ENCODE measurements at regions not wholly inside any gene's neighbourhood (a gene's known extent, or its start where the extent isn't known, plus 50 kb on each side); places are given as distances from the start of the nearest gene placed in this dataset.
"Not testable (repeated sequence)": the region's sequence is repeated elsewhere in the genome, so short reads cannot be mapped to it uniquely, and the experiment has no call there.

- in situ Hi-C loops (cut with HindIII; ENCODE audit: low pct_unique_long_range_greater_than_20kb, low sequenced_read_pairs): no loop called here
- DNase-seq (ENCODE audit: low read depth, low spot score): no peak
Observed at GRCh38 chr2:220588148-220588547, 960.7 kb downstream of the SLC4A3 start.

- no peak for DNase-seq (ENCODE audit: low read depth, low spot score)
- in situ Hi-C loops (cut with HindIII; ENCODE audit: low pct_unique_long_range_greater_than_20kb, low sequenced_read_pairs): no loop called here
Observed at GRCh38 chr2:220590476-220590875, 963.0 kb downstream of the SLC4A3 start.

DNA sequence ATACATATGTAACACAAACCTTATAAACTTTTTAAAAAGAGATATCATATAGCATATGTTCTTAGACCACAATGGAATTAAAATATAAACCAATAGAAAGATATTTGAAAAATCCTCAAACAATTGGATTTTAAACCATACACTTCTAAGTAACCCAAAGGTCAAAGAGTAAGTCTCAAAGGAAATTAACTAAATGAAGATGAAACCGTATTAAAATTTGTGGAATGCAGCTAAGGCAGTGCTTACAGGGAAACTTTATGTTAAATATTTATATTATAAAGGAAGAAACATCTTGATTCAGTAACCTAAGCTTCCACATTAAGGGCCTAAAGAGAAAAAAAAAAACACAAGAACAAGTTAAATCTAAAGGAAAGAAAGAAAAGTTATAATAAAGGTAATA, 966.1 kb downstream of the SLC4A3 start:
- DNase-seq (ENCODE audit: low read depth, low spot score): no peak
- in situ Hi-C loops (cut with HindIII; ENCODE audit: low pct_unique_long_range_greater_than_20kb, low sequenced_read_pairs): no loop called here

DNA sequence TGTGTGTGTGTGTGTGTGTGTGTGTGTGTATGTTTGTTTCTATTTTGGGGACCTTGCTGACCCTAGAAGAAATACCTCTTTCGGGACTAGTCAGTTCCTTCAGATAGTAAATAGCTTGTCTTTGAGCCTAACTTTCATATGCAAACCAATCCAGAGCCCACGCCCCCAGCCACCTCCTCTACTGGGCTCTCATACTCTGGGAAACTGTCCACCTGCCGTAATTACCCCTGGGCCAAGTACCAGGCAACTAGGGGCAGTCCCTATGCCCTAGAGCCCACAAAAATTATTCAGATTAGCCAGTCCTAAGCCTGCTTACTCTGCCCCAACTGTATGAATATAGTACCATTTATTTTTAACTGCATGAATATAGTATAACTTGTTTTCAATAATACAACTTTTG, 970.4 kb downstream of the EPHA4 start:
- DNase-seq (ENCODE audit: low read depth, low spot score): no peak
- in situ Hi-C loops (cut with HindIII; ENCODE audit: low pct_unique_long_range_greater_than_20kb, low sequenced_read_pairs): no loop called here

DNA sequence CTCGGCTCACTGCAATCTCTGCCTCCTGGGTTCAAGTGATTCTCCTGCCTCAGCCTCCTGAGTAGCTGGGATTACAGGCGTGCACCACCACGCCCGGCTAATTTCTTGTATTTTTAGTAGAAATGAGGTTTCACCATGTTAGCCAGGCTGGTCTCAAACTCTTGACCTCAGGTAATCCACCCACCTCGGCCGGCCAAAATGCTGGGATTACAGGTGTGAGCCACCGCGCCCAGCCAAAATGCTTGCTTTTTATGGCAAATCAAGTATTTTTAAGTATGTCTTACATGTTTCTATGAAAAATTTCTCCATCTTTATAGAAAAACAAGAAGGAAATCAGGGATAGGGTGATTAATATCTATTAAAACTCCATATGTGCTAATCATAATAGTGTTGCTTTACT, 959.1 kb downstream of the EPHA4 start:
- in situ Hi-C loops (cut with HindIII; ENCODE audit: low pct_unique_long_range_greater_than_20kb, low sequenced_read_pairs); DNase-seq (ENCODE audit: low read depth, low spot score): not testable (repeated sequence)

- in situ Hi-C loops (cut with HindIII; ENCODE audit: low pct_unique_long_range_greater_than_20kb, low sequenced_read_pairs): no loop called here
- DNase-seq (ENCODE audit: low read depth, low spot score): no peak
Observed at GRCh38 chr2:220614064-220614463, 958.0 kb downstream of the EPHA4 start.

DNA sequence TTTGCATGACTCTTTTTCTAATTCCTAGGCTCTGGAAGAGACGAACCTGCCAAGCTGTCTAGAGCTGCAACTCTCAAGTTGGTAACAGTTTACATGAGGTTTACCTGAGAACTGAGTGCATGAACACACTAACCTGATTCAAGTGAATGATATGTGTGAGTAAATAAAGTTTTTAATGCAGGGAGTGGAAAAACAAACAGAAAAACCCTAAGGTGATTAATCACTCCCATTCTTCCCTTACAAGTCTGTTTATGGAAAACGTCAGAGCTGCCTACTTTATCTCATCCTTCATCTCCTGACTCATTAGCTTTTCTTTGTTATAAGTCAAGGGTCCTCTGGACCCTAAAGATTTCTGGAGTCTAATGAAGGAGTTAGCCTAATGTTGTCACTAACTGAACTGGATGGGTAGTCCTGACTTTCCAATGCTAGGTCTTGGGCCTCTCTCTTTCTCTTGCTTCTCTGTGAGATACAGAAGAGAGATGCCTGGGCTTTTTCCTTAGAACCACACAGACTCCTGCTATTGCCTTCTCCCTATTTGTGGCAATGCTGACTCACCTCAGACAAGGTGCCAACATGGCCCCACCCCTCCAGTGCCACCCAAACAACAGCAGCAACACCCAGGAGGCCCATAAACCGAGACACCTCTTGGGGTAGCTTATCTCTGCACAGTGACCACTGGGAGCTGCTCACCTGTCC, 952.4 kb downstream of the EPHA4 start:
- in situ Hi-C loops (cut with HindIII; ENCODE audit: low pct_unique_long_range_greater_than_20kb, low sequenced_read_pairs): no loop called here
- no peak for DNase-seq (ENCODE audit: low read depth, low spot score)

- no peak for DNase-seq (ENCODE audit: low read depth, low spot score)
- in situ Hi-C loops (cut with HindIII; ENCODE audit: low pct_unique_long_range_greater_than_20kb, low sequenced_read_pairs): no loop called here
Observed at GRCh38 chr2:220626603-220627002, 945.5 kb downstream of the EPHA4 start.

DNA sequence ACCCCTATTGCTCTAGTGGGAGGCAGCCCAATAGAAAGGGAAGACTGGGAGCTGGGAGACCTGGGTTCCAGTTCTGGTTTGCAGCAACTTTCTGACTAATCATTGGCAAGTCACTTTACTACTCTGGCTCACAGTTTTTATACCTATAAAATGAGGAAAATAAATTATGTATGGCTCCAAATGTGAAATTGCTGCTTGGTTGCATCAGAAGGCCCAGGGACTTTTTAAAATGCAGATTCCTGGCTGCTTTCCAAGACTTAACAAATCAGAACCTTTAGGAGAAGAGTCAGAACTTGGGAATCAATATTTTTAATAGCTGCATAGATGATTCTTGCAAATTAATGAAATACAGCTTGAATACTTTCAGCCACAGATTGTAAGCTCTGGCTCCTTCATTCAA, 943.9 kb downstream of the EPHA4 start:
- DNase-seq (ENCODE audit: low read depth, low spot score): no peak
- in situ Hi-C loops (cut with HindIII; ENCODE audit: low pct_unique_long_range_greater_than_20kb, low sequenced_read_pairs): no loop called here

DNA sequence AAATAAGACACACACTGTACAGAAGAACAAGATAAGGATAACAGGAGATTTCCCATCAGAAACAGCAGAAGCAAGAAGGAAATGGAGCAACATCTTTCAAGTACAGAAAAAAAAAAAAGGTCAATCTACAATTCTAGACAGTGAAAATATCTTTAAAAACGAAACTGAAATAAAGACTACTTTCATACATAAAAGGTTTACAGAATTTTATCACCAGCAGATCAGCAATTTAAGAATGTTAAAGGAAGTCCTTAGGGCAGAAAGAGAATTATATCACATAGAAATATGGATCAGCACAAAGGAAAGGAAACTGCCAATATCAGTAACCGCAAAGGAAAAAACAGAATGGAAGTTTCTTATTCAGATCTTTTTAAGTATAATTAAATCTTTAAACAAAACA, 931.0 kb downstream of the EPHA4 start:
- DNase-seq (ENCODE audit: low read depth, low spot score): no peak
- in situ Hi-C loops (cut with HindIII; ENCODE audit: low pct_unique_long_range_greater_than_20kb, low sequenced_read_pairs): no loop called here

DNA sequence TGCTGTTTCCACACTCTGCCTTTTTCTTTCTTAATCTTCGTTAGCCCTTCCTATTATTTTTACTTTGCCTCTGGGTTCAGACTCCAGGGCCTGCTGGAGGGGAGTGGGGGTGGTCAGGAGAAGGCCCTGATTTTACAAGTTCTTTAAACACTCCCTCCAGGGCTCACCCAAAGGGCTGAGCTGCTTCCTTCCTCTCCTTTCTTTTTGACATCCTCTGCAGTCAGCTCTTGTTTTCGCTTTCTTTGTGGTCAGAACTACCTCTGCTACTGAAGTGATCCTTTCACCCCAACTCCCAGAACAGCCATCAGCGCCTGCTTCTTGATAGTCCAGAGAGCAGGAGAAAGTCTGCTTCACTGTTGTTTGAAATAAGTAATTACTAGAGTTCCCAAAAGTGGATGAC, 925.7 kb downstream of the EPHA4 start:
- in situ Hi-C loops (cut with HindIII; ENCODE audit: low pct_unique_long_range_greater_than_20kb, low sequenced_read_pairs): no loop called here
- no peak for DNase-seq (ENCODE audit: low read depth, low spot score)

DNA sequence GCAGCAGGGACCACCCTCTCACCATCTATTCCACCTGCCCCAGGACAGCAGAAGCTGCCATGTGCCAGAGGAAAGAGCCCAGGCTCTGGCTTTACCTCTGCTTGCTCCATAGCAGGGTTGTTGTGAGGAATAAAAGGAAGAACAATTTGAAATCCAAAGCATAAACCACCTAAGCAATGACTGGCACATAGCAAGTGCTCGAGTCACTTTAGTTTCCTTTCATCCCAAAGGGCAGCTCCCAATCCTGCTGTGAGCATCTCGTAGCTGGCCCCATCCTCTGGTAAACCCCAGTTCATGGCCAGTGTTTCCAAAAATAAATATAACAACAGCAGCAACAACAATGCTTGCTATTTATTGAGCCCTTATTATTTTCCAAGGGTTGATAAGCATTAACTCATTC, 923.5 kb downstream of the EPHA4 start:
- in situ Hi-C loops (cut with HindIII; ENCODE audit: low pct_unique_long_range_greater_than_20kb, low sequenced_read_pairs): no loop called here
- no peak for DNase-seq (ENCODE audit: low read depth, low spot score)

GRCh38 chr2:220653776-220654175, 918.3 kb downstream of the EPHA4 start:
- DNase-seq (ENCODE audit: low read depth, low spot score): no peak
- in situ Hi-C loops (cut with HindIII; ENCODE audit: low pct_unique_long_range_greater_than_20kb, low sequenced_read_pairs): no loop called here

GRCh38 chr2:220654322-220654721, 917.8 kb downstream of the EPHA4 start:
- in situ Hi-C loops (cut with HindIII; ENCODE audit: low pct_unique_long_range_greater_than_20kb, low sequenced_read_pairs): no loop called here
- DNase-seq (ENCODE audit: low read depth, low spot score): no peak

GRCh38 chr2:220660277-220661145, 911.6 kb downstream of the EPHA4 start:
- in situ Hi-C loops (cut with HindIII; ENCODE audit: low pct_unique_long_range_greater_than_20kb, low sequenced_read_pairs): no loop called here
- no peak for DNase-seq (ENCODE audit: low read depth, low spot score)

DNA sequence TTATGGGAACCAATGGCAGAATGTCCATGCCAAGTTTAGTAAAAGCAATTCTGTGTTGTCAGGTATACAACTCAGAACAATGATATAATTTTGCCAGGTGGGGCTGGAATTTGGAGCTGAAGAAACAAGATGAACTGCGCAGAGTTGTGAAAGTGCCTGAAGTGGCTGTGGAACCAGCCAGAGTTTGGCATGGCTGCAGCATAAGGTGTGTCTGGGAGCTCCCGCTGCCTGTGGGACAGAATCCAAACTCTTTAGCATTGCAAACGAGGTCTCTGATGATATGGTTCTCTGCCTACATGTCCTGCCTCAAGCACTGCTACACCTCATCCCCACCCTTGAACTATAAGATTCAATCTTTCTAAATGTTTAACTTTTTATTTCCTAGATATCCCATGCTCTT, 909.7 kb downstream of the EPHA4 start:
- in situ Hi-C loops (cut with HindIII; ENCODE audit: low pct_unique_long_range_greater_than_20kb, low sequenced_read_pairs): no loop called here
- DNase-seq (ENCODE audit: low read depth, low spot score): no peak

- DNase-seq (ENCODE audit: low read depth, low spot score): no peak
- in situ Hi-C loops (cut with HindIII; ENCODE audit: low pct_unique_long_range_greater_than_20kb, low sequenced_read_pairs): no loop called here
Observed at GRCh38 chr2:220663065-220663464, 909.0 kb downstream of the EPHA4 start.

DNA sequence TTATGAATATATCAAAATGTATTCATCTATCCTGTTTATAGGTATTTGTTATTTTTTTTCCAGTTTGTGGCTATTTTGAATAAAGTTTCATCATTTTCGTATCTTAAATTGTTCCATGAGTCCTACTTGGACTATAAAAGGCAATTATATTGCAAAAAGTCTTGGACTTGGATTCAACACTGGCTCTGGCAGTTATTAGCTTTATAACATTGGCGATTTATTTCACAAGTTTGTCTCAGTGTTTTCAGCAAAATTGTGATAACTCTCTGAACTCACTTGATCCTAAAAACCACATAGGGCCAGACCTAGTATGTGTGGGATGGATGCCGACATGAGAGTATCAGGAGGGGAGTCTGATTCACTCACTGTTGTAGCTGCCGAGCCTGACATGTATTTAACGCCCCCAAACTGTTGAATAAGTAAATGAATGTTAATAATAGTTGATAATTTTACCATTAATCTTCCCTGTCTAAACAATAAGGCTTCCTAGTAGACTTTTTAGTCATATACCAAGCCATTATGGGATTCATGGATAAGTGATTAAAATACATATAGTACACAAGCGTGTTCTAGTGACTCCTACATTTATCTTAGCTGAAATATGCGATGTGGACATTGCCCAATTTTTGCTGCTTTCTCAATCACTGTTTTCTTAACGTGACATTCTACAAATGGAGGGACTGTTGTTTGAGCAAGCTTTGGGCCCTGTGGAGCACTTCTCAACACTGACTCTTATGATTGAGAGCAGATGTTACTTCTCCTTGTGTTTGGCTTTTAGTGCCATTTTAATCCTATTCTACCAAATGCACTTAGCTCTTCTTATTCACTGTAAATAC, 907.6 kb downstream of the EPHA4 start:
- DNase-seq (ENCODE audit: low read depth, low spot score): no peak
- in situ Hi-C loops (cut with HindIII; ENCODE audit: low pct_unique_long_range_greater_than_20kb, low sequenced_read_pairs): no loop called here
